OCI-LY1 (cell line): ENCODE measurements at regions not wholly inside any gene's neighbourhood (a gene's known extent, or its start where the extent isn't known, plus 50 kb on each side); places are given as distances from the start of the nearest gene placed in this dataset.
"Not testable (repeated sequence)": the region's sequence is repeated elsewhere in the genome, so short reads cannot be mapped to it uniquely, and the experiment has no call there.

Experiments
- H2AFZ ChIP-seq: fragments of 200-600 bp; sonication (generic), shearing (Covaris generic); 2 replicates; pipeline ENCODE4 v1.6.0; 2014; ENCODE audit warnings: antibody characterized with exemption, mild to moderate bottlenecking, low read length
- H3F3A ChIP-seq: fragments of 200-600 bp; sonication (generic), shearing (Covaris generic); 2 replicates; pipeline ENCODE4 v1.6.0; 2014; ENCODE audit warnings: mild to moderate bottlenecking, antibody characterized with exemption, low read length, moderate library complexity; ENCODE audit not compliant: insufficient read depth
- H3K27ac ChIP-seq: fragments of 200-600 bp; sonication (generic); 2 replicates; pipeline ENCODE4 v1.5.1; 2014; ENCODE audit warnings: low read length, mixed run types, mild to moderate bottlenecking, low read depth; ENCODE audit not compliant: poor library complexity, severe bottlenecking
- H3K27me3 ChIP-seq: fragments of 200-600 bp; sonication (generic); 2 replicates; pipeline ENCODE4 v1.6.0; 2014; ENCODE audit warnings: antibody characterized with exemption, mild to moderate bottlenecking, low read length, moderate library complexity; ENCODE audit not compliant: insufficient read depth
- H3K36me3 ChIP-seq: fragments of 200-600 bp; sonication (generic); 2 replicates; pipeline ENCODE4 v1.6.1; 2014; ENCODE audit warnings: mild to moderate bottlenecking, antibody characterized with exemption, low read length, moderate library complexity, mixed read lengths; ENCODE audit not compliant: insufficient read depth
- H3K4me1 ChIP-seq: fragments of 200-600 bp; sonication (generic); 2 replicates; pipeline ENCODE4 v1.5.1; 2014; ENCODE audit warnings: mild to moderate bottlenecking, low read length, moderate library complexity; ENCODE audit not compliant: insufficient read depth, severe bottlenecking
- H3K4me2 ChIP-seq: fragments of 200-600 bp; sonication (generic), shearing (Covaris generic); 2 replicates; pipeline ENCODE4 v1.6.1; 2014; ENCODE audit warnings: low read length
- H3K4me3 ChIP-seq: fragments of 200-600 bp; sonication (generic); 2 replicates; pipeline ENCODE4 v1.5.1; 2014; ENCODE audit warnings: low read length, low read depth, mild to moderate bottlenecking, mixed read lengths; ENCODE audit not compliant: poor library complexity, severe bottlenecking
- H3K79me2 ChIP-seq: fragments of 200-600 bp; shearing (Covaris generic); 2 replicates; pipeline ENCODE4 v1.6.1; 2016; ENCODE audit warnings: mixed run types, low read length, mixed read lengths; ENCODE audit not compliant: insufficient read depth
- H3K9ac ChIP-seq: fragments of 200-600 bp; sonication (generic), shearing (Covaris generic); 2 replicates; pipeline ENCODE4 v1.6.1; 2014; ENCODE audit warnings: mild to moderate bottlenecking, low read length, mixed read lengths
- H3K9me2 ChIP-seq: fragments of 200-600 bp; sonication (generic), shearing (Covaris generic); 2 replicates; pipeline ENCODE4 v1.6.1; 2014; ENCODE audit warnings: low read depth, mild to moderate bottlenecking, low read length, mixed read lengths
- H3K9me3 ChIP-seq: fragments of 200-600 bp; shearing (Covaris generic); 2 replicates; pipeline ENCODE4 v1.6.1; 2014; ENCODE audit warnings: low read length, mixed read lengths
- H4K20me1 ChIP-seq: fragments of 200-600 bp; sonication (generic), shearing (Covaris generic); 2 replicates; pipeline ENCODE4 v1.6.0; 2016; ENCODE audit warnings: mild to moderate bottlenecking, low read length; ENCODE audit not compliant: insufficient read depth
- CTCF ChIP-seq: fragments of 200-600 bp; sonication (generic), shearing (Covaris generic); IDR thresholded peaks from 2 replicates; pipeline ENCODE4 v1.5.1; 2017; ENCODE audit warnings: mild to moderate bottlenecking, antibody characterized with exemption, low read length, moderate library complexity, mixed read lengths
- EZH2 ChIP-seq: fragments of 200-600 bp; sonication (generic), shearing (Covaris generic); IDR thresholded peaks from 2 replicates; pipeline ENCODE4 v1.8.0; 2017; ENCODE audit warnings: borderline replicate concordance, mixed run types, mild to moderate bottlenecking, antibody characterized with exemption, low read length, moderate library complexity, mixed read lengths

- no peak for TF ChIP-seq EZH2
- TF ChIP-seq CTCF, result no peak
- H2AFZ ChIP-seq, result no peak overlapping the region
Observed at GRCh38 chr13:65378484-65378883, 1851.7 kb downstream of the PCDH9 start.

DNA sequence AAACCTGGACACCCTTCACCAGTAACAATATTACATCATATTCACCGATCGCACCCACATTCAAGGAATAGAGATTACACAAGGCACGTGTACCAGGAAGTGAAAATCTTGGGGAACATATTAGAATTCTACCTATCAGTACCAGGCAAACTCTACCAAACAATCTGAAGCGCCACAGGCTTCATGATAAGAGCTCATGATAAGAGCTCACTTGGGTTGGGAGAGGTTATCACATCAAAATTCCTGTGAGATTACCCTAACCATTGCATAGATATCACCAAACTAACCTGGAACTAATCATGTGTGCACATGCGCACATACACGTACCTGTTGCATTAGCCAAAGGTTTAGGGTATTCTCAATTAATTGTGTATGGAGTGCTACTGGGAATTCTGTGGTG, 1861.3 kb downstream of the PCDH9 start:
- no peak overlapping the region for H3K9ac ChIP-seq
- no peak overlapping the region for H3K4me2 ChIP-seq
- no peak overlapping the region for H3K27ac ChIP-seq
- no peaks in the 10 kb centered on the region for H3K4me1 ChIP-seq
- no peaks in the 10 kb centered on the region for H3K79me2 ChIP-seq
- H3K9me3 ChIP-seq, result peaks cover 8% of the 10 kb centered on the region; the same call in 1 of the 2 replicates
- no peaks in the 10 kb centered on the region for H3F3A ChIP-seq
- TF ChIP-seq EZH2 (no peak), CTCF (no peak)
- no peak overlapping the region for H3K4me3 ChIP-seq
- H3K27me3 ChIP-seq, result no peaks in the 10 kb centered on the region
- H2AFZ ChIP-seq, result no peak overlapping the region
- H3K36me3 ChIP-seq, result no peaks in the 10 kb centered on the region
- no peaks in the 10 kb centered on the region for H3K9me2 ChIP-seq
- no peaks in the 10 kb centered on the region for H4K20me1 ChIP-seq

More at GRCh38 chr13:65378484-65378883, 1851.7 kb downstream of the PCDH9 start:
- Histone ChIP-seq H3K9me2 (no peaks in the 10 kb centered on the region), H3K4me3 (no peak overlapping the region), H3K9me3 (peaks cover 22% of the 10 kb centered on the region), H3K4me2 (no peak overlapping the region), H3K36me3 (no peaks in the 10 kb centered on the region; the same call in 1 of the 2 replicates), H3K27me3 (no peaks in the 10 kb centered on the region), H3K9ac (no peak overlapping the region), H3K4me1 (no peaks in the 10 kb centered on the region), H4K20me1 (no peaks in the 10 kb centered on the region), H3K27ac (no peak overlapping the region), H3K79me2 (no peaks in the 10 kb centered on the region), H3F3A (no peaks in the 10 kb centered on the region)

- TF ChIP-seq CTCF, result no peak
- TF ChIP-seq EZH2, result no peak
- H3K9me2 ChIP-seq, result no peaks in the 10 kb centered on the region
- no peak overlapping the region for H3K9ac ChIP-seq
- no peaks in the 10 kb centered on the region for H3F3A ChIP-seq
- H3K4me2 ChIP-seq, result no peak overlapping the region
- no peak overlapping the region for H2AFZ ChIP-seq
- H3K4me3 ChIP-seq, result no peak overlapping the region
- H3K27me3 ChIP-seq, result no peaks in the 10 kb centered on the region
- no peaks in the 10 kb centered on the region for H4K20me1 ChIP-seq
- no peaks in the 10 kb centered on the region for H3K4me1 ChIP-seq
- no peaks in the 10 kb centered on the region for H3K36me3 ChIP-seq
- H3K9me3 ChIP-seq, result no peaks in the 10 kb centered on the region
- no peak overlapping the region for H3K27ac ChIP-seq
- H3K79me2 ChIP-seq, result no peaks in the 10 kb centered on the region
Observed at GRCh38 chr13:65353951-65354350, 1876.2 kb downstream of the PCDH9 start.

DNA sequence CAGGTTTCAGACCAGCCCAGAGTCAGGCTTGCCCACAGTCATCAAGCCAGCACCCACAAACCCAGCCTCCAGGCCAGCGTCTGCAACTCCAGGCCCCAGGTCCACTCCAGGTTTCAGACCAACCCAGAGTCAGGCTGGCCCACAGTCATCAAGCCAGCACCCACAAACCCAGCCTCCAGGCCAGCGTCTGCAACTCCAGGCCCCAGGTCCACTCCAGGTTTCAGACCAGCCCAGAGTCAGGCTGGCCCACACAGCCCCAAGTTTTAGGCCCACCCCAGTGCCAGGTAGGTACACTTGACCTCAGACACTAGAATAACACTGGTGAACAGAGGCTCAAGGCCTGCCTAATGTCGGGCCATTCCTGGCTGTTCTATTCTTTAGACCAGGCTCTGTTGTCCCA, 1877.0 kb downstream of the PCDH9 start:
- not testable (repeated sequence) for H3K36me3 ChIP-seq, H3F3A ChIP-seq, H3K9me2 ChIP-seq, H3K27ac ChIP-seq, H3K9ac ChIP-seq, H3K79me2 ChIP-seq, H4K20me1 ChIP-seq, H3K27me3 ChIP-seq, H3K4me1 ChIP-seq, H3K9me3 ChIP-seq, H3K4me2 ChIP-seq, H3K4me3 ChIP-seq, H2AFZ ChIP-seq
